K562 (cell line): ENCODE measurements at regions not wholly inside any gene's neighbourhood (a gene's known extent, or its start where the extent isn't known, plus 50 kb on each side); places are given as distances from the start of the nearest gene placed in this dataset.

Experiments
- CBFA2T2 ChIP-seq: fragments of 450-650 bp; conservative IDR thresholded peaks from 2 replicates; pipeline ENCODE4 v1.6.1; 2017; ENCODE audit warnings: mild to moderate bottlenecking
- CBFA2T3 ChIP-seq: fragments of 450-650 bp; IDR thresholded peaks from 2 replicates; pipeline ENCODE4 v1.6.1; 2017
- CBX3 ChIP-seq, 2 experiments: IDR thresholded peaks; 1 replicate in 1 of 2; 2 replicates in 1 of 2; pipeline ENCODE4 v1.6.1; 2012; ENCODE audit warnings: inconsistent platforms in 2 of 2, low read length in 2 of 2, borderline replicate concordance in 1 of 2, control low read depth in 1 of 2
- CHD4 ChIP-seq: fragments of 200-600 bp; sonication (generic); IDR thresholded peaks from 3 replicates; pipeline ENCODE4 v1.6.1; 2012; ENCODE audit warnings: low read depth, mild to moderate bottlenecking, mixed read lengths, low read length, inconsistent platforms; ENCODE audit not compliant: insufficient read depth, insufficient replicate concordance, poor library complexity, severe bottlenecking
- JUN ChIP-seq, 2 experiments: sonication (generic) in 1 of 2; formaldehyde crosslinking in 1 of 2; IDR thresholded peaks; 2 replicates each; pipeline versions ENCODE4 v1.6.1 to v1.8.0; 2012 to 2022; ENCODE audit warnings: borderline replicate concordance in 2 of 2, mild to moderate bottlenecking in 2 of 2, improper control_type of control experiment in 1 of 2, low read depth in 1 of 2, low read length in 1 of 2, missing genetic modification reagents in 1 of 2
- KDM1A ChIP-seq, 2 experiments: fragments of 450-650 bp; IDR thresholded peaks; 2 replicates each; pipeline ENCODE4 v1.6.1; 2016; ENCODE audit warnings: mild to moderate bottlenecking in 2 of 2
- KLF16 ChIP-seq: IDR thresholded peaks from 2 replicates; pipeline ENCODE4 v1.6.1; 2016; ENCODE audit warnings: antibody characterized with exemption
- KLF6 ChIP-seq: fragments of 250-450 bp; sonication (Bioruptor Pico); IDR thresholded peaks from 2 replicates; pipeline ENCODE4 v1.4.0; 2020; ENCODE audit warnings: mild to moderate bottlenecking, moderate library complexity, borderline replicate concordance
- MIER1 ChIP-seq: fragments of 450-650 bp; IDR thresholded peaks from 2 replicates; pipeline ENCODE4 v1.6.1; 2016; ENCODE audit warnings: antibody characterized with exemption, mild to moderate bottlenecking, low read depth
- THRA ChIP-seq: fragments of 450-650 bp; IDR thresholded peaks from 2 replicates; pipeline ENCODE4 v1.6.1; 2017; ENCODE audit warnings: mild to moderate bottlenecking, moderate library complexity
- TRIM24 ChIP-seq, 2 experiments: fragments of 450-650 bp; IDR thresholded peaks; 2 replicates each; pipeline ENCODE4 v1.6.1; 2016
- ZC3H8 ChIP-seq: fragments of 450-650 bp; IDR thresholded peaks from 2 replicates; pipeline ENCODE4 v1.6.1; 2017
- ZNF384 ChIP-seq: IDR thresholded peaks from 2 replicates; pipeline ENCODE4 v1.6.1; 2012; ENCODE audit warnings: low read depth, low read length, improper control_type of control experiment
- TF ChIP-seq, protein P1 (sequence below): sonication (generic); formaldehyde crosslinking; IDR thresholded peaks from 2 replicates; pipeline ENCODE4 v1.8.0; 2022; ENCODE audit warnings: mild to moderate bottlenecking, missing genetic modification reagents
- TF ChIP-seq, protein P2 (sequence below): fragments of 450-650 bp; IDR thresholded peaks from 2 replicates; pipeline ENCODE4 v1.6.1; 2018; ENCODE audit not compliant: partially characterized antibody
- TF ChIP-seq, protein P3 (sequence below): fragments of 250-450 bp; sonication (Bioruptor Pico); IDR thresholded peaks from 2 replicates; pipeline ENCODE4 v1.8.0; 2022; ENCODE audit warnings: inconsistent platforms, mild to moderate bottlenecking, moderate library complexity, borderline replicate concordance
- TF ChIP-seq, protein P4 (sequence below): sonication (generic); formaldehyde crosslinking; IDR thresholded peaks from 2 replicates; pipeline ENCODE4 v1.8.0; 2022; ENCODE audit warnings: missing genetic modification reagents, mild to moderate bottlenecking, borderline replicate concordance

DNA sequence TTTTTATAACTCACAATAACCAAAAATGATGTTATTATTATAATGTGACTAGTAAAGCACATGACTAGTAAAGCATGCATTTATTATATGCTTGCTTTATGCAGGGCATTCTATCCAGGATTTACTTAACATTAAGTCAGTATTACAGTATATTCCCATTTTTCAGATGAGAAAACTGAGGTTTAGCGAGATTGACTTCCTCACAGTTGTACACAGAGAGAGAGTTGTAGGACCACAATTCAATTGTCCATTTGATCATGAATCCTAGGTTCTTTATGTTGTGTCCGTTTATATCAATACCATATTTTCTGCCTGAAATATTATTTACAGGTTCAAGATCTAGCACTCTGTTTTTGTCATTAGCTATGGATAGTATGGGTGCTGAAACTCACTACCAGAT lies 301.5 kb downstream of the PRL start (continued):
- TF ChIP-seq, protein P1, sequence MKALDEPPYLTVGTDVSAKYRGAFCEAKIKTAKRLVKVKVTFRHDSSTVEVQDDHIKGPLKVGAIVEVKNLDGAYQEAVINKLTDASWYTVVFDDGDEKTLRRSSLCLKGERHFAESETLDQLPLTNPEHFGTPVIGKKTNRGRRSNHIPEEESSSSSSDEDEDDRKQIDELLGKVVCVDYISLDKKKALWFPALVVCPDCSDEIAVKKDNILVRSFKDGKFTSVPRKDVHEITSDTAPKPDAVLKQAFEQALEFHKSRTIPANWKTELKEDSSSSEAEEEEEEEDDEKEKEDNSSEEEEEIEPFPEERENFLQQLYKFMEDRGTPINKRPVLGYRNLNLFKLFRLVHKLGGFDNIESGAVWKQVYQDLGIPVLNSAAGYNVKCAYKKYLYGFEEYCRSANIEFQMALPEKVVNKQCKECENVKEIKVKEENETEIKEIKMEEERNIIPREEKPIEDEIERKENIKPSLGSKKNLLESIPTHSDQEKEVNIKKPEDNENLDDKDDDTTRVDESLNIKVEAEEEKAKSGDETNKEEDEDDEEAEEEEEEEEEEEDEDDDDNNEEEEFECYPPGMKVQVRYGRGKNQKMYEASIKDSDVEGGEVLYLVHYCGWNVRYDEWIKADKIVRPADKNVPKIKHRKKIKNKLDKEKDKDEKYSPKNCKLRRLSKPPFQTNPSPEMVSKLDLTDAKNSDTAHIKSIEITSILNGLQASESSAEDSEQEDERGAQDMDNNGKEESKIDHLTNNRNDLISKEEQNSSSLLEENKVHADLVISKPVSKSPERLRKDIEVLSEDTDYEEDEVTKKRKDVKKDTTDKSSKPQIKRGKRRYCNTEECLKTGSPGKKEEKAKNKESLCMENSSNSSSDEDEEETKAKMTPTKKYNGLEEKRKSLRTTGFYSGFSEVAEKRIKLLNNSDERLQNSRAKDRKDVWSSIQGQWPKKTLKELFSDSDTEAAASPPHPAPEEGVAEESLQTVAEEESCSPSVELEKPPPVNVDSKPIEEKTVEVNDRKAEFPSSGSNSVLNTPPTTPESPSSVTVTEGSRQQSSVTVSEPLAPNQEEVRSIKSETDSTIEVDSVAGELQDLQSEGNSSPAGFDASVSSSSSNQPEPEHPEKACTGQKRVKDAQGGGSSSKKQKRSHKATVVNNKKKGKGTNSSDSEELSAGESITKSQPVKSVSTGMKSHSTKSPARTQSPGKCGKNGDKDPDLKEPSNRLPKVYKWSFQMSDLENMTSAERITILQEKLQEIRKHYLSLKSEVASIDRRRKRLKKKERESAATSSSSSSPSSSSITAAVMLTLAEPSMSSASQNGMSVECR (CRISPR knock-in tag): no peak
- TF ChIP-seq, protein P2, sequence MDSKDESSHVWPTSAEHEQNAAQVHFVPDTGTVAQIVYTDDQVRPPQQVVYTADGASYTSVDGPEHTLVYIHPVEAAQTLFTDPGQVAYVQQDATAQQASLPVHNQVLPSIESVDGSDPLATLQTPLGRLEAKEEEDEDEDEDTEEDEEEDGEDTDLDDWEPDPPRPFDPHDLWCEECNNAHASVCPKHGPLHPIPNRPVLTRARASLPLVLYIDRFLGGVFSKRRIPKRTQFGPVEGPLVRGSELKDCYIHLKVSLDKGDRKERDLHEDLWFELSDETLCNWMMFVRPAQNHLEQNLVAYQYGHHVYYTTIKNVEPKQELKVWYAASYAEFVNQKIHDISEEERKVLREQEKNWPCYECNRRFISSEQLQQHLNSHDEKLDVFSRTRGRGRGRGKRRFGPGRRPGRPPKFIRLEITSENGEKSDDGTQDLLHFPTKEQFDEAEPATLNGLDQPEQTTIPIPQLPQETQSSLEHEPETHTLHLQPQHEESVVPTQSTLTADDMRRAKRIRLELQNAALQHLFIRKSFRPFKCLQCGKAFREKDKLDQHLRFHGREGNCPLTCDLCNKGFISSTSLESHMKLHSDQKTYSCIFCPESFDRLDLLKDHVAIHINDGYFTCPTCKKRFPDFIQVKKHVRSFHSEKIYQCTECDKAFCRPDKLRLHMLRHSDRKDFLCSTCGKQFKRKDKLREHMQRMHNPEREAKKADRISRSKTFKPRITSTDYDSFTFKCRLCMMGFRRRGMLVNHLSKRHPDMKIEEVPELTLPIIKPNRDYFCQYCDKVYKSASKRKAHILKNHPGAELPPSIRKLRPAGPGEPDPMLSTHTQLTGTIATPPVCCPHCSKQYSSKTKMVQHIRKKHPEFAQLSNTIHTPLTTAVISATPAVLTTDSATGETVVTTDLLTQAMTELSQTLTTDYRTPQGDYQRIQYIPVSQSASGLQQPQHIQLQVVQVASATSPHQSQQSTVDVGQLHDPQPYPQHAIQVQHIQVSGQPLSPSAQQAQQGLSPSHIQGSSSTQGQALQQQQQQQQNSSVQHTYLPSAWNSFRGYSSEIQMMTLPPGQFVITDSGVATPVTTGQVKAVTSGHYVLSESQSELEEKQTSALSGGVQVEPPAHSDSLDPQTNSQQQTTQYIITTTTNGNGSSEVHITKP: no peak
- TF ChIP-seq CHD4: peak; percentile 95
- no peak for TF ChIP-seq KLF16
- TF ChIP-seq, protein P3, sequence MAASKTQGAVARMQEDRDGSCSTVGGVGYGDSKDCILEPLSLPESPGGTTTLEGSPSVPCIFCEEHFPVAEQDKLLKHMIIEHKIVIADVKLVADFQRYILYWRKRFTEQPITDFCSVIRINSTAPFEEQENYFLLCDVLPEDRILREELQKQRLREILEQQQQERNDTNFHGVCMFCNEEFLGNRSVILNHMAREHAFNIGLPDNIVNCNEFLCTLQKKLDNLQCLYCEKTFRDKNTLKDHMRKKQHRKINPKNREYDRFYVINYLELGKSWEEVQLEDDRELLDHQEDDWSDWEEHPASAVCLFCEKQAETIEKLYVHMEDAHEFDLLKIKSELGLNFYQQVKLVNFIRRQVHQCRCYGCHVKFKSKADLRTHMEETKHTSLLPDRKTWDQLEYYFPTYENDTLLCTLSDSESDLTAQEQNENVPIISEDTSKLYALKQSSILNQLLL (CRISPR knock-in tag): no peak
- TF ChIP-seq CBX3 (IDR thresholded peaks at IDR 0.05; ENCODE audit: borderline replicate concordance in 1 of 2, low read length in 2 of 2): peak in 1 of 2 experiments; percentile 91; a peak in 2 of 3 replicates
- no peak for TF ChIP-seq TRIM24 (IDR thresholded peaks at IDR 0.05)
- no peak for TF ChIP-seq JUN (IDR thresholded peaks at IDR 0.05; ENCODE audit: borderline replicate concordance, low read depth, low read length)
- no peak for TF ChIP-seq JUN (CRISPR knock-in tag; IDR thresholded peaks at IDR 0.05; ENCODE audit: borderline replicate concordance)
- TF ChIP-seq CBFA2T2: no peak
- no peak for TF ChIP-seq ZNF384
- no peak for TF ChIP-seq THRA
- TF ChIP-seq MIER1: no peak
- TF ChIP-seq, protein P4, sequence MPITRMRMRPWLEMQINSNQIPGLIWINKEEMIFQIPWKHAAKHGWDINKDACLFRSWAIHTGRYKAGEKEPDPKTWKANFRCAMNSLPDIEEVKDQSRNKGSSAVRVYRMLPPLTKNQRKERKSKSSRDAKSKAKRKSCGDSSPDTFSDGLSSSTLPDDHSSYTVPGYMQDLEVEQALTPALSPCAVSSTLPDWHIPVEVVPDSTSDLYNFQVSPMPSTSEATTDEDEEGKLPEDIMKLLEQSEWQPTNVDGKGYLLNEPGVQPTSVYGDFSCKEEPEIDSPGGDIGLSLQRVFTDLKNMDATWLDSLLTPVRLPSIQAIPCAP (CRISPR knock-in tag): no peak
- TF ChIP-seq CBFA2T3: no peak
- TF ChIP-seq KDM1A (IDR thresholded peaks at IDR 0.05): peak; percentile 82 to 86
- TF ChIP-seq ZC3H8: no peak
- no peak for TF ChIP-seq KLF6
